Stomach (tissue), 4 donors: ENCODE measurements at regions not wholly inside any gene's neighbourhood (a gene's known extent, or its start where the extent isn't known, plus 50 kb on each side); places are given as distances from the start of the nearest gene placed in this dataset.

Experiments used
- EP300 ChIP-seq: sonication (generic); formaldehyde crosslinking; IDR thresholded peaks from one replicate; pipeline ENCODE4 v1.6.1; 2017; ENCODE audit warnings: antibody characterized with exemption
- POLR2A ChIP-seq, 4 donors: fragments of 450-650 bp; IDR thresholded peaks; one replicate each; pipeline ENCODE4 v1.6.1; 2016; ENCODE audit warnings: antibody characterized with exemption in 4 of 4, control low read depth in 2 of 4, mild to moderate bottlenecking in 1 of 4, moderate library complexity in 1 of 4
- POLR2AphosphoS5 ChIP-seq, 3 donors: sonication (generic); formaldehyde crosslinking; IDR thresholded peaks; one replicate each; pipeline ENCODE4 v1.6.1; 2016; ENCODE audit warnings: antibody characterized with exemption in 3 of 3
- TF ChIP-seq, protein P1 (sequence below), 7 experiments: fragments of 450-650 bp in 4 of 7; fragments of 200-600 bp in 3 of 7; sonication (generic) in 3 of 7; IDR thresholded peaks; one replicate each; pipeline ENCODE4 v1.5.1; 2016 to 2019; ENCODE audit warnings: antibody characterized with exemption in 7 of 7, control low read depth in 2 of 7, mild to moderate bottlenecking in 1 of 7

DNA sequence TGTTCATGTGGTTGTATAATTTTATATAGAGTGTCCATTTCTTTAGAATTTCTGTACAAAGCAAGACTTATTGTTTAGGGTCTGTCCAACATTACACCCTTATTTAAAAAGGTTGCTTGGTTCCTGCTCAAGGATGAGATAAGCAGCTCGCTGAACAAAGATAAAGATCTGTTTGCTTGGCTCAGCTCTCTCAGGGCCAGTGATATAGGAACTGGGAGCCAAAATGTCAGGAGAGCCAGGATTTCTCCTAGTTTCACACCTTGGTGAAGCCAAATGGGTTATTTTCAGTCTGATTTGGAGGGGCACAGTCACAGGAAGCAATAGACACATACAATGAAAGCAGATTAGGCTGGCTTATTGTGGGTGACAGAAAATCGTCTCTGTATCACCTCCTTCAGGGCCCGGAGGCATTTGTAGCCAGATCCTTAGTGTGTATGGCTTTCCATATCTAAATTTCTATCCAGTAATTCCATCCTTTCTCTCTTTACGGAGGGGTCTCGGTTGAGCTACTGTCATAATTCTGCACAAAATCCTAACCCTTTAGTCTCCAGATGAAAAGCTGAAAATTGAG, 396.4 kb downstream of the TMEM232 start:
- TF ChIP-seq, protein P1, sequence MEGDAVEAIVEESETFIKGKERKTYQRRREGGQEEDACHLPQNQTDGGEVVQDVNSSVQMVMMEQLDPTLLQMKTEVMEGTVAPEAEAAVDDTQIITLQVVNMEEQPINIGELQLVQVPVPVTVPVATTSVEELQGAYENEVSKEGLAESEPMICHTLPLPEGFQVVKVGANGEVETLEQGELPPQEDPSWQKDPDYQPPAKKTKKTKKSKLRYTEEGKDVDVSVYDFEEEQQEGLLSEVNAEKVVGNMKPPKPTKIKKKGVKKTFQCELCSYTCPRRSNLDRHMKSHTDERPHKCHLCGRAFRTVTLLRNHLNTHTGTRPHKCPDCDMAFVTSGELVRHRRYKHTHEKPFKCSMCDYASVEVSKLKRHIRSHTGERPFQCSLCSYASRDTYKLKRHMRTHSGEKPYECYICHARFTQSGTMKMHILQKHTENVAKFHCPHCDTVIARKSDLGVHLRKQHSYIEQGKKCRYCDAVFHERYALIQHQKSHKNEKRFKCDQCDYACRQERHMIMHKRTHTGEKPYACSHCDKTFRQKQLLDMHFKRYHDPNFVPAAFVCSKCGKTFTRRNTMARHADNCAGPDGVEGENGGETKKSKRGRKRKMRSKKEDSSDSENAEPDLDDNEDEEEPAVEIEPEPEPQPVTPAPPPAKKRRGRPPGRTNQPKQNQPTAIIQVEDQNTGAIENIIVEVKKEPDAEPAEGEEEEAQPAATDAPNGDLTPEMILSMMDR (IDR thresholded peaks at IDR 0.05): no peak
- TF ChIP-seq POLR2AphosphoS5 (IDR thresholded peaks at IDR 0.05): no peak
- no peak for TF ChIP-seq POLR2A (IDR thresholded peaks at IDR 0.05)
- TF ChIP-seq EP300: no peak
